ENCODE measurements at regions not wholly inside any gene's neighbourhood (a gene's known extent, or its start where the extent isn't known, plus 50 kb on each side); places are given as distances from the start of the nearest gene placed in this dataset.

GRCh38 chr4:183831026-183831446 is 74.1 kb upstream of the STOX2 start:
- no peaks in the 10 kb centered on the region for H3K36me3 Mint-ChIP-seq (ENCODE audit: low read depth)
- no peak overlapping the region for H3K27ac Mint-ChIP-seq
- Histone ChIP-seq H3K36me3 (ENCODE audit: insufficient read depth, low read length) (no peaks in the 10 kb centered on the region), H3K9me3 (ENCODE audit: control insufficient read depth in 1 of 2, insufficient read depth in 1 of 2, low read length in 2 of 2) (no peaks in the 10 kb centered on the region), H3K27me3 (ENCODE audit: control insufficient read depth in 1 of 2, insufficient read depth in 2 of 2, low read length in 2 of 2) (no peaks in the 10 kb centered on the region), H3K27ac (ENCODE audit: low read depth in 1 of 2, low read length in 2 of 2) (no peak overlapping the region), H3K4me1 (ENCODE audit: insufficient read depth, low read length) (peaks cover 3% of the 10 kb centered on the region), H3K4me3 (ENCODE audit: low read length) (no peak overlapping the region)
- peaks cover 18% of the 10 kb centered on the region for H3K4me1 Mint-ChIP-seq (ENCODE audit: low read depth)
- DNase-seq, result no peak
- no peak for ATAC-seq (ENCODE audit: poor library complexity)
- H3K4me3 Mint-ChIP-seq, result no peak overlapping the region
- CTCF ChIA-PET, result interaction anchor here (0.7 kb wide), 1 partner anchor 29 kb away, joined by 3 read pairs; no protein-coding TSS in a partner anchor
- TF ChIP-seq, protein P1, sequence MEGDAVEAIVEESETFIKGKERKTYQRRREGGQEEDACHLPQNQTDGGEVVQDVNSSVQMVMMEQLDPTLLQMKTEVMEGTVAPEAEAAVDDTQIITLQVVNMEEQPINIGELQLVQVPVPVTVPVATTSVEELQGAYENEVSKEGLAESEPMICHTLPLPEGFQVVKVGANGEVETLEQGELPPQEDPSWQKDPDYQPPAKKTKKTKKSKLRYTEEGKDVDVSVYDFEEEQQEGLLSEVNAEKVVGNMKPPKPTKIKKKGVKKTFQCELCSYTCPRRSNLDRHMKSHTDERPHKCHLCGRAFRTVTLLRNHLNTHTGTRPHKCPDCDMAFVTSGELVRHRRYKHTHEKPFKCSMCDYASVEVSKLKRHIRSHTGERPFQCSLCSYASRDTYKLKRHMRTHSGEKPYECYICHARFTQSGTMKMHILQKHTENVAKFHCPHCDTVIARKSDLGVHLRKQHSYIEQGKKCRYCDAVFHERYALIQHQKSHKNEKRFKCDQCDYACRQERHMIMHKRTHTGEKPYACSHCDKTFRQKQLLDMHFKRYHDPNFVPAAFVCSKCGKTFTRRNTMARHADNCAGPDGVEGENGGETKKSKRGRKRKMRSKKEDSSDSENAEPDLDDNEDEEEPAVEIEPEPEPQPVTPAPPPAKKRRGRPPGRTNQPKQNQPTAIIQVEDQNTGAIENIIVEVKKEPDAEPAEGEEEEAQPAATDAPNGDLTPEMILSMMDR (IDR thresholded peaks at IDR 0.05), result no peak
- H3K9me3 Mint-ChIP-seq, result no peaks in the 10 kb centered on the region
- POLR2A ChIA-PET, result no interaction called here
- no peaks in the 10 kb centered on the region for H3K27me3 Mint-ChIP-seq
- intact Hi-C loops (cut with DNase I, micrococcal nuclease), result no loop called here

DNA sequence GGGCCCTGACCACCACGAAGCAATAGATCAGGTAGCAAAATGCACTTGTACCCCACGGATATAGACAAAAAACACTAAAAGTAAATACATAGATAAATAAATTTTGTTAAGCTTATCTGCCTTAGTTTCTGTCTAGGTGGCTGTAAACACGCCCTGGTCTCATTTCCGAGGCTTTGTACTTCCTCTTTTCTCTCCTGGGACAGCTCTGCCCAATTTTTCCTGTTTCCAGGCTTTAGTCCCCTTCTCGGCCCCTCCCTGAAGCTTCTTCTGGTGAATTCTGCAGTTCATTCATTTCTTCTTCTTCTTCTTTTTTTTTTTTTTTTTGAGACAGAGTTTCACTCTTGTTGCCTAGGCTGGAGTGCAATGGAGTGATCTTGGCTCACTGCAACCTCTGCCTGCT is 73.4 kb upstream of the STOX2 start:
- ChIA-PET CTCF (interaction anchor here (0.7 kb wide), 1 partner anchor 406 kb away, joined by 3 read pairs; no protein-coding TSS in a partner anchor), POLR2A (no interaction called here)
- Mint-ChIP-seq H3K36me3 (ENCODE audit: low read depth) (no peaks in the 10 kb centered on the region), H3K4me3 (no peak overlapping the region), H3K27me3 (peaks cover 5% of the 10 kb centered on the region), H3K27ac (no peak overlapping the region), H3K9me3 (no peaks in the 10 kb centered on the region), H3K4me1 (ENCODE audit: low read depth) (peaks cover 18% of the 10 kb centered on the region)
- intact Hi-C loops (cut with DNase I, micrococcal nuclease), result no loop called here
- no peak for ATAC-seq (ENCODE audit: poor library complexity)
- Histone ChIP-seq H3K27me3 (ENCODE audit: control insufficient read depth in 1 of 2, insufficient read depth in 2 of 2, low read length in 2 of 2) (no peaks in the 10 kb centered on the region), H3K4me1 (ENCODE audit: insufficient read depth, low read length) (peaks cover 3% of the 10 kb centered on the region), H3K36me3 (ENCODE audit: insufficient read depth, low read length) (no peaks in the 10 kb centered on the region), H3K4me3 (ENCODE audit: low read length) (no peak overlapping the region), H3K27ac (ENCODE audit: low read depth in 1 of 2, low read length in 2 of 2) (no peak overlapping the region), H3K9me3 (ENCODE audit: control insufficient read depth in 1 of 2, insufficient read depth in 1 of 2, low read length in 2 of 2) (no peaks in the 10 kb centered on the region)
- DNase-seq, result no peak
- TF ChIP-seq, protein P1 (IDR thresholded peaks at IDR 0.05), result no peak

DNA sequence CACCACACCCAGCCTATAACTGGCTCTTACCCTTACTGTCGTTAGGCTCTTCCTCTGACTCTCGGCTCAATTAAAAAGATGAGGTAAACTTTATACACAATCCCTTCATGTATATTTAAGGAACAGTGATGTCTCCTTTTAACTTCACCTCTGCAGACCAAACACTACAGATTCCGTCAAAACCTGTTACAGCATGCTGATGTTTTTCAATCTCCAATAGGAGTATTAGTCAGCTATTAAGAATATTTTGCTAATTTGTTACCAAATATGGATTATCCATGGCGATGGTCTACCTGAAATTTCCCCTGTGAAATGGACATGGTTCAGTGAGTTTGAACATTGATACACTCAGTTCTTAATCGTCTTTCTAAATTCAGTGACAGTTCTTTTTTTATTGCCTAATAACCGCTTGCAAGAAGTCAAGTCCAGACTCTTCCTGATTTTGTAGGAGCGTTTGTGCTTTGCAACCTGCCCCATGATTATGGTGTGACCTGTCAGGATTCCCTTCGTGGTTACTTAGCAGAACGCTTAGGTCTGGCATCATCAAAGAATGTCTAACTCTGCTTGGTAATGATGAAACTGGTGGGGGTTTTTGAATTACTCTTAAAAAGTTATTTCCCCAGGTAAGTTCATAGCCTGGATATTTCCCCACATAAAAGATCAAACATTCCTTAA is 72.2 kb upstream of the STOX2 start:
- H3K4me3 Mint-ChIP-seq, result no peak overlapping the region
- intact Hi-C loops (cut with DNase I, micrococcal nuclease), result no loop called here
- Histone ChIP-seq H3K4me1 (ENCODE audit: insufficient read depth, low read length) (peaks cover 3% of the 10 kb centered on the region), H3K9me3 (ENCODE audit: control insufficient read depth in 1 of 2, insufficient read depth in 1 of 2, low read length in 2 of 2) (no peaks in the 10 kb centered on the region), H3K4me3 (ENCODE audit: low read length) (no peak overlapping the region), H3K27me3 (ENCODE audit: control insufficient read depth in 1 of 2, insufficient read depth in 2 of 2, low read length in 2 of 2) (no peaks in the 10 kb centered on the region), H3K27ac (ENCODE audit: low read depth in 1 of 2, low read length in 2 of 2) (no peak overlapping the region), H3K36me3 (ENCODE audit: insufficient read depth, low read length) (no peaks in the 10 kb centered on the region)
- H3K9me3 Mint-ChIP-seq, result no peaks in the 10 kb centered on the region
- CTCF ChIA-PET, result no interaction called here
- TF ChIP-seq, protein P1 (IDR thresholded peaks at IDR 0.05), result no peak
- H3K4me1 Mint-ChIP-seq (ENCODE audit: low read depth), result peaks cover 16% of the 10 kb centered on the region
- no peak for ATAC-seq (ENCODE audit: poor library complexity)
- DNase-seq, result peak in 1 of 14 experiments; percentile 25
- H3K27ac Mint-ChIP-seq, result no peak overlapping the region
- H3K36me3 Mint-ChIP-seq (ENCODE audit: low read depth), result no peaks in the 10 kb centered on the region
- H3K27me3 Mint-ChIP-seq, result peaks cover 10% of the 10 kb centered on the region
- POLR2A ChIA-PET, result no interaction called here

Measured in CD4-positive, alpha-beta T cell (primary cell).